Adipocyte (in vitro differentiated cells): ENCODE measurements at regions not wholly inside any gene's neighbourhood (a gene's known extent, or its start where the extent isn't known, plus 50 kb on each side); places are given as distances from the start of the nearest gene placed in this dataset.
"Not testable (repeated sequence)": the region's sequence is repeated elsewhere in the genome, so short reads cannot be mapped to it uniquely, and the experiment has no call there.

Experiments used
- DNase-seq: peaks from one replicate; pipeline ENCODE4 v3.0.0-alpha.2; 2015; ENCODE audit warnings: low read depth
- H3K27me3 ChIP-seq: replicated peaks from 2 replicates; pipeline ENCODE4 v1.7.0; 2013; ENCODE audit warnings: mild to moderate bottlenecking, low read length, moderate library complexity; ENCODE audit not compliant: control insufficient read depth, insufficient read depth
- H3K36me3 ChIP-seq: 2 replicates; pipeline ENCODE4 v1.7.0; 2013; ENCODE audit warnings: low read length, mild to moderate bottlenecking, moderate library complexity; ENCODE audit not compliant: control insufficient read depth, insufficient read depth, severe bottlenecking
- H3K4me1 ChIP-seq: 2 replicates; pipeline ENCODE4 v1.7.0; 2013; ENCODE audit warnings: mild to moderate bottlenecking, low read length, moderate library complexity; ENCODE audit not compliant: control insufficient read depth, insufficient read depth
- H3K4me3 ChIP-seq: 2 replicates; pipeline ENCODE4 v1.7.0; 2013; ENCODE audit warnings: mild to moderate bottlenecking, low read length, moderate library complexity
- H3K9ac ChIP-seq: 2 replicates; pipeline ENCODE4 v1.7.0; 2013; ENCODE audit warnings: mild to moderate bottlenecking, low read length, moderate library complexity
- H3K9me3 ChIP-seq: 2 replicates; pipeline ENCODE4 v1.7.0; 2013; ENCODE audit warnings: mild to moderate bottlenecking, low read length, moderate library complexity; ENCODE audit not compliant: control insufficient read depth

GRCh38 chr7:146057958-146058357 lies 58.6 kb upstream of the CNTNAP2 start:
- H3K9ac ChIP-seq, result no peak overlapping the region
- H3K4me1 ChIP-seq, result no peaks in the 10 kb centered on the region
- H3K27me3 ChIP-seq, result no peaks in the 10 kb centered on the region
- no peak overlapping the region for H3K4me3 ChIP-seq
- H3K9me3 ChIP-seq, result no peaks in the 10 kb centered on the region
- no peaks in the 10 kb centered on the region for H3K36me3 ChIP-seq
- no peak for DNase-seq

DNA sequence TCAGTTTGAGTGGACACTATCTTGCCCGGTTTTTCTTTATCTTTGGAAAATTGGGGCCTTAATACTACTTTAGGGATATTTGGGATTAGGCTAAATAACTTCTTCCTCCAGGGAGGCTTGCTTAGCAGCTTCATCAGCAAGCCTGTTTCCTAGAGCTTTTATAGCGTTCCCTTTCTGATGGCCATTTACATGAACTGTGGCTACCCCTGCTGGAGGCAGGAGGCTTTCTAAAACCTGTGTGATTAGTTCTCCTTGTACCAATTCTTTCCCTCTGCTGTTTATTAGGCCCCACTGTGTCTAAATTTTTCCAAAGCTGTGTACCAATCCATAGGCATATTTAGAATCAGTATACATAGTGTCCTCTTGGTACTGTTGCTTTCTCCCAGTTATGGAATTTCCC lies 61.7 kb upstream of the CNTNAP2 start:
- H3K27me3 ChIP-seq, result no peaks in the 10 kb centered on the region
- H3K9me3 ChIP-seq, result no peaks in the 10 kb centered on the region
- H3K4me3 ChIP-seq, result no peak overlapping the region
- no peaks in the 10 kb centered on the region for H3K4me1 ChIP-seq
- H3K9ac ChIP-seq, result no peak overlapping the region
- DNase-seq, result no peak
- H3K36me3 ChIP-seq, result no peaks in the 10 kb centered on the region

DNA sequence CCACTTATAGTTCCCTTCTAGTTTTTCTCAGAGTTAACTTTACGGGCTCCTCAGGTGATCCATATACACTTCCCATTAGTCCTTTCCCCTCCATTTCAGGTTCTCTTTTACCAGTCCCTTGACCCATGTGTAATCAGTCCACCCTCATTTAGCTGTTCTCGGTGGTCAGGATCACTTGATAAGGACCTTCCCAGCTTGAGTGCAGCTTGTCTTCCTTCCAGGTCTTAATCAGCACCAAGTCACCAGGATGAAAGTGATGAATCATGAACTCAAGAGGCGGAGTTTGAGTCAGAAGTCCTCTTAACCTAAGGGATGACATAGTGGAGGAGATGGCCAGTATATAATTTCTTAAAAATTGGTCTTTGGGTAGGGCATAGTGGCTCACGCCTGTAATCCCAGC lies 63.1 kb upstream of the CNTNAP2 start:
- Histone ChIP-seq H3K36me3 (no peaks in the 10 kb centered on the region), H3K27me3 (no peaks in the 10 kb centered on the region), H3K4me1 (no peaks in the 10 kb centered on the region), H3K4me3 (no peak overlapping the region), H3K9me3 (no peaks in the 10 kb centered on the region), H3K9ac (no peak overlapping the region)
- no peak for DNase-seq

GRCh38 chr7:146043310-146043709 lies 73.3 kb upstream of the CNTNAP2 start:
- not testable (repeated sequence) for H3K4me3 ChIP-seq, H3K27me3 ChIP-seq, H3K36me3 ChIP-seq, H3K9me3 ChIP-seq, DNase-seq, H3K4me1 ChIP-seq, H3K9ac ChIP-seq

DNA sequence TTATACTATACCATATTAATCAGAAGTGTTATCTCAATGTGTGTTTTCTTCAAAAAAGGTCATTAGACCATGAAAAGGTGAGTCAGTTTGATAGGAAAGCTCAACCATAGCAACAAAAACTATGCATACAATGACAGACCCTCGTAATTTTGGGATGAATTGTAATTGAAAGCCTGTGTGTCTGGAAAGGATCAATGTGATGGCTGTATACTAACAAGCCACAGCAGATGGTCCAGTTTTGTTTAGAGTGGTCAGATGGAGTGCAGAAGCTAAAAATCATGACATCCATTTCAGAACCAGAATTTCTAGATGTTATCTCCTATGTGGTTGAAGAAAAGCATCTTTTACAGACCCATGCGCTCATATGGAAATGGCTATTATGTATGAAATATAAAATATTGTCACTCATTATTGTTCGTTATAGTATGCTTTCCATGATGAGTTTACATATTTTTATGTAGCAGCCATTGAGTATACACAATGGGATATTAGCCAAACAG lies 88.3 kb upstream of the CNTNAP2 start:
- Histone ChIP-seq H3K4me3 (no peak overlapping the region), H3K27me3 (no peaks in the 10 kb centered on the region)
- no peak for DNase-seq

GRCh38 chr7:146027243-146027642 lies 89.4 kb upstream of the CNTNAP2 start:
- Histone ChIP-seq H3K27me3 (no peaks in the 10 kb centered on the region), H3K9me3 (no peaks in the 10 kb centered on the region), H3K4me3 (no peak overlapping the region), H3K36me3 (no peaks in the 10 kb centered on the region), H3K9ac (no peak overlapping the region), H3K4me1 (no peaks in the 10 kb centered on the region)
- DNase-seq, result no peak

More for the DNA sequence above, 88.3 kb upstream of the CNTNAP2 start:
- Histone ChIP-seq H3K9ac (no peak overlapping the region), H3K9me3 (no peaks in the 10 kb centered on the region), H3K36me3 (no peaks in the 10 kb centered on the region), H3K4me1 (no peaks in the 10 kb centered on the region)

GRCh38 chr7:146022776-146023175 lies 93.8 kb upstream of the CNTNAP2 start:
- Histone ChIP-seq H3K4me3 (no peak overlapping the region), H3K27me3 (no peaks in the 10 kb centered on the region), H3K9ac (no peak overlapping the region), H3K36me3 (no peaks in the 10 kb centered on the region), H3K9me3 (no peaks in the 10 kb centered on the region), H3K4me1 (no peaks in the 10 kb centered on the region)
- DNase-seq, result no peak

GRCh38 chr7:146019041-146020004 lies 97.3 kb upstream of the CNTNAP2 start:
- not testable (repeated sequence) for H3K36me3 ChIP-seq, H3K27me3 ChIP-seq, H3K4me3 ChIP-seq, DNase-seq, H3K4me1 ChIP-seq, H3K9me3 ChIP-seq, H3K9ac ChIP-seq

DNA sequence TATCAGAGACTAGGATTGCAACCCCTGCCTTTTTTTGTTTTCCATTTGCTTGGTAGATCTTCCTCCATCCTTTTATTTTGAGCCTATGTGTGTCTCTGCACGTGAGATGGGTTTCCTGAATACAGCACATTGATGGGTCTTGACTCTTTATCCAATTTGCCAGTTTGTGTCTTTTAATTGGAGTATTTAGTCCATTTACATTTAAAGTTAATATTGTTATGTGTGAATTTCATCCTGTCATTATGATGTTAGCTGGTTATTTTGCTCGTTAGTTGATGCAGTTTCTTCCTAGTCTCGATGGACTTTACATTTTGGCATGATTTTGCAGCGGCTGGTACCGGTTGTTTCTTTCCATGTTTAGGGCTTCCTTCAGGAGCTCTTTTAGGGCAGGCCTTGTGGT lies 99.2 kb upstream of the CNTNAP2 start:
- not testable (repeated sequence) for DNase-seq, H3K9me3 ChIP-seq, H3K9ac ChIP-seq, H3K36me3 ChIP-seq, H3K4me3 ChIP-seq, H3K27me3 ChIP-seq, H3K4me1 ChIP-seq

DNA sequence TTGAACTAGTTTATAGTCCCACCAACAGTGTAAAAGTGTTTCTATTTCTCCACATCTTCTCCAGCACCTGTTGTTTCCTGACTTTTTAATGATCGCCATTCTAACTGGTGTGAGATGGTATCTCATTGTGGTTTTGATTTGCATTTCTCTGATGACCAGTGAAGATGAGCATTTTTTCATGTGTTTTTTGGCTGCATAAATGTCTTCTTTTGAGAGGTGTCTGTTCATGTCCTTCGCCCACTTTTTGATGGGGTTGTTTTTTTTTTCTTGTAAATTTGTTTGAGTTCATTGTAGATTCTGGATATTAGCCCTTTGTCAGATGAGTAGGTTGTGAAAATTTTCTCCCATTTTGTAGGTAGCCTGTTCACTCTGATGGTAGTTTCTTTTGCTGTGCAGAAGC lies 102.4 kb upstream of the CNTNAP2 start:
- not testable (repeated sequence) for H3K9ac ChIP-seq, H3K9me3 ChIP-seq, H3K4me3 ChIP-seq, DNase-seq, H3K27me3 ChIP-seq, H3K4me1 ChIP-seq, H3K36me3 ChIP-seq

DNA sequence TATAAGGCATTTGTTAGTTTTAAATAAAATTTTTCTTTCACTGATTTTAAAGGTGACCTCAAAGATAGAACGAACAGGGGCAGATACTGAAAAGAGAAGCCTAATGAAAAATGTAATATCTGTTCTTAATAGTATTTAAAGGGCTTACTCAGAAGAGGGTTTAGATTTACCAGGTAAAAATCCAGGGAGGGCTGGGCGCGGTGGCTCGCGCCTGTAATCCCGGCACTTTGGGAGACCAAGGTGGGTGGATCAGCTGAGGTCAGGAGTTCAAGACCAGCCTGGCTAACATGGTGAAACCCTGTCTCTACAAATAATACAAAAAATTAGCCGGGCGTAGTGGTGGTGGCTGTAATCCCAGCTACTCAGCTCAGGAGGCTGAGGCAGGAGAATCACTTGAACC lies 108.3 kb upstream of the CNTNAP2 start:
- Histone ChIP-seq H3K4me1 (no peaks in the 10 kb centered on the region), H3K36me3 (no peaks in the 10 kb centered on the region)

More for the DNA sequence above, 108.3 kb upstream of the CNTNAP2 start:
- no peak overlapping the region for H3K4me3 ChIP-seq
- DNase-seq, result no peak
- no peaks in the 10 kb centered on the region for H3K9me3 ChIP-seq
- H3K27me3 ChIP-seq, result no peaks in the 10 kb centered on the region
- H3K9ac ChIP-seq, result no peak overlapping the region
